ENCODE measurements at regions not wholly inside any gene's neighbourhood (a gene's known extent, or its start where the extent isn't known, plus 50 kb on each side); places are given as distances from the start of the nearest gene placed in this dataset.

GRCh38 chr3:113055201-113055600 is 64.4 kb downstream of the GTPBP8 start:
- no peak for TF ChIP-seq CTCF (IDR thresholded peaks at IDR 0.05)
- TF ChIP-seq POLR2A (IDR thresholded peaks at IDR 0.05), result no peak

Measured in thyroid gland (tissue), 4 donors.